ENCODE measurements at regions not wholly inside any gene's neighbourhood (a gene's known extent, or its start where the extent isn't known, plus 50 kb on each side); places are given as distances from the start of the nearest gene placed in this dataset.

DNA sequence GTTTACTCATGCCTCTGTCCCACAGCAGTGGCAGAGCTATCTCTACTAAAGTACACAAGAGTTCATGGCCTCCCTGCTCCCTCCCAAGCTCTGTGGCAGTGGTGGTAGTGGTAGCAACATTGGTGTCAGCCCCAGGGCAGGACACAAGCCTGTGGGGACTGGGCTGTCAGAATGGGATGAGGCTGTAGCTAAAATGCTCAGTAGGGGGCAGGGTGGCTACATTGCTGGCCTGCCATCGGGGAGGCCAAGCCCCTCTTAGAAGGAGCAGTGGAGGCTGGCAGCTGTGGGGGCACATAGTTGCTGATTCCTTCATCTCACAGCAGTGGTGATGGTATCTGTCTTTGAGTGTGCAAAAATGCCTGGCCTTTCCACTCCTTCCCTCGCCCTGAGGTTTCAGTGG is 461.7 kb downstream of the PCDH18 start:
- no peak overlapping the region for H3K4me2 ChIP-seq (ENCODE audit: low read depth, low read length)
- no peak for DNase-seq
- no peak overlapping the region for H3K9ac ChIP-seq (ENCODE audit: low read depth, low read length)
- no peaks in the 10 kb centered on the region for H3K36me3 ChIP-seq (ENCODE audit: control insufficient read depth, insufficient read depth, low read length)
- H3K4me1 ChIP-seq (ENCODE audit: control insufficient read depth, insufficient read depth, low read length): no peaks in the 10 kb centered on the region
- H3K27ac ChIP-seq (ENCODE audit: insufficient read depth, low read length): no peak overlapping the region
- no peaks in the 10 kb centered on the region for H3K27me3 ChIP-seq (ENCODE audit: control insufficient read depth, insufficient read depth, low read length)
- H3K9me1 ChIP-seq (ENCODE audit: insufficient read depth, low read length): no peaks in the 10 kb centered on the region
- ChIA-PET POLR2A (ENCODE audit: unreplicated experiment) (no interaction called here), CTCF (no interaction called here)
- H2AK9ac ChIP-seq (replicated peaks; ENCODE audit: low read depth, low read length, poor library complexity): no peak overlapping the region
- H3K23ac ChIP-seq (ENCODE audit: low read depth, low read length): no peak overlapping the region
- TF ChIP-seq, protein P1, sequence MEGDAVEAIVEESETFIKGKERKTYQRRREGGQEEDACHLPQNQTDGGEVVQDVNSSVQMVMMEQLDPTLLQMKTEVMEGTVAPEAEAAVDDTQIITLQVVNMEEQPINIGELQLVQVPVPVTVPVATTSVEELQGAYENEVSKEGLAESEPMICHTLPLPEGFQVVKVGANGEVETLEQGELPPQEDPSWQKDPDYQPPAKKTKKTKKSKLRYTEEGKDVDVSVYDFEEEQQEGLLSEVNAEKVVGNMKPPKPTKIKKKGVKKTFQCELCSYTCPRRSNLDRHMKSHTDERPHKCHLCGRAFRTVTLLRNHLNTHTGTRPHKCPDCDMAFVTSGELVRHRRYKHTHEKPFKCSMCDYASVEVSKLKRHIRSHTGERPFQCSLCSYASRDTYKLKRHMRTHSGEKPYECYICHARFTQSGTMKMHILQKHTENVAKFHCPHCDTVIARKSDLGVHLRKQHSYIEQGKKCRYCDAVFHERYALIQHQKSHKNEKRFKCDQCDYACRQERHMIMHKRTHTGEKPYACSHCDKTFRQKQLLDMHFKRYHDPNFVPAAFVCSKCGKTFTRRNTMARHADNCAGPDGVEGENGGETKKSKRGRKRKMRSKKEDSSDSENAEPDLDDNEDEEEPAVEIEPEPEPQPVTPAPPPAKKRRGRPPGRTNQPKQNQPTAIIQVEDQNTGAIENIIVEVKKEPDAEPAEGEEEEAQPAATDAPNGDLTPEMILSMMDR (conservative IDR thresholded peaks at IDR 0.05; ENCODE audit: low read depth, low read length): 0 out of 2 replicates have a peak, but pooled peaks have one; percentile 3
- TF ChIP-seq MAZ (IDR thresholded peaks at IDR 0.05; ENCODE audit: borderline replicate concordance, low read depth, low read length): no peak
- no peaks in the 10 kb centered on the region for H3K79me1 ChIP-seq (ENCODE audit: low read depth in 1 of 2, low read length in 2 of 2)
- H4K5ac ChIP-seq (ENCODE audit: low read depth, low read length): no peak overlapping the region
- no peak overlapping the region for H4K8ac ChIP-seq (ENCODE audit: low read depth in 2 of 2, low read length in 2 of 2)
- H2AFZ ChIP-seq (replicated peaks; ENCODE audit: low read length, poor library complexity): peak overlapping the region; percentile 59
- H4K20me1 ChIP-seq (ENCODE audit: insufficient read depth, low read length): no peaks in the 10 kb centered on the region
- no peak overlapping the region for H2BK20ac ChIP-seq (ENCODE audit: low read depth, low read length)
- no peak overlapping the region for H3K18ac ChIP-seq (ENCODE audit: low read depth, low read length)
- H3K56ac ChIP-seq (ENCODE audit: extremely low read depth, insufficient read depth, low read length): no peak overlapping the region
- dilution Hi-C loops (cut with HindIII; ENCODE audit: low sequenced_read_pairs, unreplicated experiment): no loop called here
- no peak overlapping the region for H2BK120ac ChIP-seq (ENCODE audit: low read depth, low read length)
- no peak overlapping the region for H3K4me3 ChIP-seq (ENCODE audit: insufficient read depth, low read depth, low read length)
- H2AK5ac ChIP-seq (ENCODE audit: low read depth, low read length): no peak overlapping the region
- H3K9me3 ChIP-seq (ENCODE audit: control insufficient read depth, insufficient read depth, low read length): no peaks in the 10 kb centered on the region
- no peak overlapping the region for H3K14ac ChIP-seq (replicated peaks; ENCODE audit: low read depth, low read length)
- H2BK5ac ChIP-seq (ENCODE audit: low read depth, low read length, poor library complexity, severe bottlenecking): no peak overlapping the region
- no peak for ATAC-seq (ENCODE audit: low read depth)
- no CpG with 5 or more reads among the region's 2 CpGs for WGBS, 2 experiments (ENCODE audit: extremely low coverage in 2 of 2, insufficient read length in 1 of 2)
- intact Hi-C loops (cut with micrococcal nuclease): no loop called here
- no peak overlapping the region for H4K91ac ChIP-seq (ENCODE audit: insufficient read depth, low read depth, low read length)
- BruUV-seq (replicated peaks): no TSS peak
- no peak overlapping the region; the same call in 1 of the 2 replicates for H3K4ac ChIP-seq (ENCODE audit: low read depth, low read length)
- no peak overlapping the region for H2BK15ac ChIP-seq (ENCODE audit: low read depth, low read length)
- in situ Hi-C loops (cut with MboI; ENCODE audit: low sequenced_read_pairs): no loop called here

Measured in IMR-90 (cell line).